Loucy (cell line): ENCODE measurements at regions not wholly inside any gene's neighbourhood (a gene's known extent, or its start where the extent isn't known, plus 50 kb on each side); places are given as distances from the start of the nearest gene placed in this dataset.
"Not testable (repeated sequence)": the region's sequence is repeated elsewhere in the genome, so short reads cannot be mapped to it uniquely, and the experiment has no call there.

ENCODE experiments used
- CTCF ChIP-seq: fragments of 200-600 bp; sonication (generic); conservative IDR thresholded peaks from 2 replicates; pipeline ENCODE4 v1.5.1; 2014; ENCODE audit warnings: mild to moderate bottlenecking, antibody characterized with exemption, low read length
- EZH2phosphoT487 ChIP-seq: fragments of 200-600 bp; IDR thresholded peaks from 2 replicates; pipeline ENCODE4 v1.6.1; 2018; ENCODE audit warnings: antibody characterized with exemption, mild to moderate bottlenecking, moderate library complexity, borderline replicate concordance

- TF ChIP-seq CTCF, EZH2phosphoT487: not testable (repeated sequence)
Observed at GRCh38 chr7:26971924-26972323, 107.5 kb upstream of the SKAP2 start.
